ENCODE measurements at regions not wholly inside any gene's neighbourhood (a gene's known extent, or its start where the extent isn't known, plus 50 kb on each side); places are given as distances from the start of the nearest gene placed in this dataset.

DNA sequence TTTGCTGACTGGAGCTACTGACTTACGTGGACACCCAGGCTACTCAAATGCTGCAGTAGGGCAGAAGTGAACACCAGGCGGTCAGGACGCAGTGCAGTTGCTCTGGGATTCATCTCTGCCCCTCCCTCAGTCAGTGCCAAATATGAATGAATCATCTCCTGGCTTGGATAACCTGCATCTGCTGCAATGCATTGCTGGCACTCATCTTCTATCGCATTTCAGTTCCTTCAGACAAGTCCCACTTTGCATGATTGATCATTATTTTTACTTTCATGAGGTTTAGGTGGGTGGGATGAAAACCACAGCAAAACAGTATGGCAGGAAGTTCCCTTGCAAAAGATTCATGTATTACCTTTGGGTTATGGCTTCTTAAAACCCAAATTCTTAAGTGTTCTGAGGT lies 224.6 kb upstream of the NRP1 start:
- no peak for DNase-seq (ENCODE audit: low read depth in 1 of 2, low spot score in 1 of 2)

DNA sequence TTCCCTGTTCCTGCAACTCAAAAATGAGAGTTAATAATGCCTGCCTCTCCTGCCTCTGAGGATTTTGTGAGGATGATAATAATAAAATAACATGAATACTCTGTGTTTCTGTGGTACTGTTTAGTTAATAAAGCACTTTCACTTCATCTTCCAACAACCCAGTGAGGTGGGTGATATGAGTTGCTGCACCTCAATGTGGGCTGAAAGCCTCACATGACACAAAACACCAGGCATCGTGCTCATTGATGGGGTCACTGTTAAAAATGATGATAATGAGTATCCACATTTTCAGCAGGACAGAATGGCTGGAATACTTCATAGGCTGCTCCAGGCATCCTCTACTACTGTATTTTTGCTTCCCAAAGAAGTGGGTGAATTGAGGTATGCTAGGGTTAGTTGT lies 222.8 kb upstream of the NRP1 start:
- DNase-seq (ENCODE audit: low read depth in 1 of 2, low spot score in 1 of 2), result no peak

DNA sequence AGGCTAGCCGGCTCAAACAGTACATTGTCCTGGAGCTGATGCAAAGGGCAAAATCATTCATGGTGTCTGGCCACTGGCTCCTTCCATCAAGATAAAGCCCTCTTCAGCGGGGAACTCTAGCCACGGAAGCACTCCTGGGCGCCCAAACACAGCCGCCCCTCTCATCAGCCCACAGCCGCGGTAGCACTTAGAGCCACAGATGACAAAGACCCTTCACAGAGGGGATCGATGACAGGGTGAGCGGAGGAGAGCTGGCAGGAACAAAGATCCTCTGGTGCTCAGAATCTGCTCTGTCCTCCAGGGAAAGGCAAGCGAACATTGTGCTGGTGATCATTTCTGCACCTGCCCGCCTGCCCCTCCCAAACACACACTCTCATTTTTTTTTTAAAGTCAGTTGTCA lies 222.2 kb upstream of the NRP1 start:
- DNase-seq (ENCODE audit: low read depth in 1 of 2, low spot score in 1 of 2), result no peak

DNA sequence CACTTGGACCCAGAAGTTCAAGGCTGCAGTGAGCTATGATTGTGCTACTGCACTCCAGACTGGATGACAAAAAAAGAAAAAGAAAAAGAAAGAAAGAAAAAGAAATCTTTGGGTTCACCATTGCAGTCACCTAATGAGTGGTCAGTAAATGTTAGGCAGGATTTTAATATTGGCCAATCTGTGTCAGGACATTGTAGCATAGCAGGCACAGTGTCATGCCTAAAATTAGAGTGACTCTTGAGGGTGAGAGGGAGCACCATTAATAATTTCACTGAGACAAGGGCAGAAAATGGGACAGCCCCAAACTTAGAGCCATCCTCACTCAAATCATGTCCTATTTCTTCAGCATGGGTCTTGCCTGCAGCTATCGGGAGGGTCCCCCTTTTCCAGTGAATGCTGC lies 221.6 kb upstream of the NRP1 start:
- no peak for DNase-seq (ENCODE audit: low read depth in 1 of 2, low spot score in 1 of 2)

DNA sequence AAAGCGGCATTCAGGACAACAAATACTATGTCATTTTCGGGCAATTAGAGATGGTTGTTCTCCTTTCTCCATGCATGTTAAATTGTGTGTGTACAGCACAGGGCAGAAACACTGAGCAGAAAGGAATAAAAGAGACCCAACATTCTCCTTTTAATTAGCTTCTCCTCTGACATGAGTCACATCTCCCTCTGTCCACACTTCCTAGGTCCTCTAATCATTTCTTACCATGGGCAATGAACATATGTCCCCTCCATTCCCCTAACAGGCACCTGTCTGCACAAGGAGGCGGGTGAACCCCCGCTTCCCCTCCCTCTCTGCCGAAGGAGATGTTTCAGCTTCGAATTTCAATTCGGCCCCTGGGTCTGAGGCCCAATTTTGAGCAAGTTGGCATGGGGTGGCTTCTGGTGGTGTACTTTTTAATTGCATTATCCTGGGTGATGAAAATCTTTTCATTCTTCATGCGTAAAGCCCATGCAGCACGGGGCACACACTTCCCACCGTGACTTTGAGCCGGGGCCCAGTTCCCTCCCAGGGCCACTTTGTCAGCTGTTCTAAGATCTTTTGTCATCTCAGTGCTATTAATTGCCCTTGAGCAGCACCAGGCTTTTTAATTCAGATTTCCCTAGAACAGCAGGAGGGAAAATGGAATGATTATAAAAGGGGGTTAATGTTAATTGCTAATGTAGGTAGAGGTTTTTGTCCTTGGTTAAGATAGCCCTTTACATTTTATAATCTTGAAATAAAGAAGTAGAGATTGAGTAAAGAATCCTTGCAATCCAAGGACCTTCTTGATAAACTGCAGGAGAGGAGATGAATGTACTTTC lies 219.5 kb upstream of the NRP1 start:
- DNase-seq (ENCODE audit: low read depth in 1 of 2, low spot score in 1 of 2), result no peak

DNA sequence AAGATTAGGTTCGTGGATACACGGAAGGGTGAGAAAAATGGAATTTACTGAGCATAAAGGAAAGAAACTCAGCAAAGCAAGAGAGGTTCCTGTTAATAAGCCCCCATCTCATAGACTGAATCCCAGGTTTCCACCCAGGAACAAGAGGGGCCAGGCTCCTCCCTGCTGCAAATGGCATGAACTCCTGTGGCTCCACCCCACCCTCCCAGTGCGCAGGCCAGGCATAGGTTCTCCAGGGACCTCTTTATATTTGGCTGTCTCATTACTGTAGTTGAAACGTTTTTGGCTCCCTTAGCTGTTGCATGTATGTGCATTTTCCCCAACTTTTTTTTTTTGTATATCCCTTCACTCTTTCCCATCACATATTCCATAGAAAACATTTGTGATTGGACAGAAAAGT lies 217.8 kb upstream of the NRP1 start:
- no peak for DNase-seq (ENCODE audit: low read depth in 1 of 2, low spot score in 1 of 2)

DNA sequence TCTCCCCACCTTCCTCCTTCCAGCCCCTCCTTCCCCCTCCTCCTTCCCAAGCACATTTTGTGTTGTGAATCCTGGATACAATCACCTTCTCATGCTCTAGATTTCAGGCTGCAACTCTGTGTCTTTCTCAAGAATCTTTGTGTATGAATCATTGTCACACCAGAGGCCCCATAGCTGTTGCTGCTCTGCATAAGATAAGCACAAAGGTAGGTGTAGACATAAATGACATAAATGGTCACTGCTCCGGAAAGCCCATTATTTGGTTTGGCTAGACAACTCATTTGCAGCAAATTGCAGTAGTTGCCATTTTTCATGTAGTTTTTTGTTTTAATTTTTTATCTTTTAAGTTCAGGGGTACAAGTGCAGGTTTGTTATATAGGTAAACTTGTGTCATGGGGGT lies 216.3 kb upstream of the NRP1 start:
- DNase-seq (ENCODE audit: low read depth in 1 of 2, low spot score in 1 of 2), result no peak

DNA sequence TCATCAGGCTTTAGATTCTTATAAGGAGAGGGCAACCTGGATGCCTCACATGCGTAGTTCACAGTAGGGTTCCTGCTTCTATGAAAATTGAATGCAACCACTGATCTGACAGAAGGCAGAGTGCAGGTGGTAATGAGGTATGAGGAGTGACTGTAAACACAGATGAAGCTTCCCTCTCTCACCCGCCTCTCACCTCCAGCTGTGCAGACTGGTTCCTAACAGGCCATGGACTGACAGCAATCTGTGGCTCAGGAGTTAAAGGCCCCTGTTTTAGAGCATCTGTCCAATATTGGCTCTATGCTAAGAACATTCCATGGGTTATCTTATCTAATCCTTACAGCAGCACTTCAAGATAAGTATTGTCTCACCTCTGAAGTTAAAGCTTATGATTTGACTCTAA lies 213.5 kb upstream of the NRP1 start:
- no peak for DNase-seq (ENCODE audit: low read depth in 1 of 2, low spot score in 1 of 2)

DNA sequence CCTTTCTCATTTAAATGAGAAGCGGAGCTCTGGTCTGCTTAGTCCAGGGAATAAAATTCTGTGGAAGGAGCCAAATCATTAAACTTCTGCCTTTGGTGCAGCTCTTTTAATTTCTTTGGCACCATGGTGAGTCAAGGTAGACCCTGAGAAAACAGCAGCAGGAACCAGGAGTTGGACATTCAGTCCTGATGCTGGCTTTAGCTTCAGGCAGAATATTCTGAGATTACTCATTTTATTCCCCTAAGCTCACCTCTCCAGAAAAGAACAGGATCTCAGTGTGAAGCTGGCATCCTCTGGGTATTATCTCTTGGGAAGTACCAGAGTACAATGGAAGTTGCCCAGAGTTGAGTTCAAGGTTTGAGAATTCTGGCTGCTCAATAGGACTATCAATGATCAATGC lies 211.6 kb upstream of the NRP1 start:
- no peak for DNase-seq (ENCODE audit: low read depth in 1 of 2, low spot score in 1 of 2)

DNA sequence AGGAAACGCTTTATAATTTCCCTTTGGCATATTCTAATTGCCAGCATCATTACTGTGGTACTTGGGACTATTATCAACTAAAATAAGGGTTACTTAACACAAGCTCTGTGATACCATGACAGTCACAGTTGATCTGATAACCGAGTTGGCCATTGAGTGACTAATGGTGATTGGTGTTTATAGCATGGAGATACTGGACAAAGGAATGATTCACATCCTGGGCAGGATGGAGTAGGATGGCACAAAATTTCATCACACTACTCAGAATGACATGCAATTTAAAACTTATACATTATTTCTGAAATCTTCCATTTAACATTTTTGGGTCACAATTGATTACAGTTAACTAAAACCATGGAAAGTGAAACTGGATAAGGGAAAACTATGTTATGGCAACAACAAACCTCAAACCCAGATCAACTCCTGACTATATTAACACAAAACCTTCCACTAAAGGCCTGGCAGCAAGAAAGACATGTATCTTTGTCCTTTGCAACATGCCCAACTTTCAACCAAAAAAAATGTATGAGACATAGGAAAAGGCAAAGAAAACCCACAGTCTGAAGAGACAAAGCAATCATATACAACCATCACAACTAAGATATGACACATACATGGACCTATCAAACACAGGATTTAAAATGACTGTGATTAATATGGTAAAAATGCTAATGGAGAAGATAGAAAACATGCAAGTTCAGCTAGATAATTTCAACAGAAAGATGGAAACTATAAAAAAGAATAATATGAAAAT lies 208.5 kb upstream of the NRP1 start:
- DNase-seq (ENCODE audit: low read depth in 1 of 2, low spot score in 1 of 2), result no peak

DNA sequence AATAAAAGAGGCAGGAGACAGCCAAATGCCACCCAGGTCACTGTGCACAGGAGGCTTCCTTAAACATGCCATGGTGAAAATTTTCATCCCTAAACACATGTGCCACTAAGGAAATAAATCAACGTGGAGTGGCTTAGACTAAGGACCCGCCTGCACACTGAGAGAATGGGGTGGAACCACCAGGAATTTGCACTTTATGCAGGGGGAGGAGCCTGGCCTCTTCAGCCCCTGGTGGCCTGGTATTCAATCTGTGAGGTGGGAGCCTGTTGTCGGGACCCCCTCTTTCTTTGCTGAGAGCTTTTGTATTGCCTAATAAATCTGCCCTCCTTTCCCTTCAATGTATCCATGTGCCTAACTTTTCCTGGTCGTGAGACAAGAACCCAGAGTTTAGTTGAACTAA lies 204.6 kb upstream of the NRP1 start:
- no peak for DNase-seq (ENCODE audit: low read depth in 1 of 2, low spot score in 1 of 2)

DNA sequence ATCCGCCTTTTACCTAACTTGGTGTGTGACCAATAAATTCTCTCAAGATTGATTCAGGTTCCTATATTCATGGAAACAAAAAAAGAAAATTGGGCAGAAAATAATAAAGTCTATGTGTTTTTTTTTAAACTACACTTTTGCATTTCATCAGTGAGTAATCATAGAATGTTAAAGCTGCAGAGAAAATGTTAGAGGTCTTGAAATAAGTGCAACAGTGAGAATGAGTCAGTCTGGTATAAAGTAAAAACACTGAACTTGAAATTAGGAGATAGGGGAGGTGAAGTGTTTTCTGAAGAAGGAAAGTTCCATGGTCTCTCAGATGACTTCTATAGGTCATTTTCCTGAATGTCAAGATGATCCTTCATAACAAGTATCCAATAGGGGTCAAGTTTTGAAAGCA lies 202.6 kb upstream of the NRP1 start:
- no peak for DNase-seq (ENCODE audit: low read depth in 1 of 2, low spot score in 1 of 2)

DNA sequence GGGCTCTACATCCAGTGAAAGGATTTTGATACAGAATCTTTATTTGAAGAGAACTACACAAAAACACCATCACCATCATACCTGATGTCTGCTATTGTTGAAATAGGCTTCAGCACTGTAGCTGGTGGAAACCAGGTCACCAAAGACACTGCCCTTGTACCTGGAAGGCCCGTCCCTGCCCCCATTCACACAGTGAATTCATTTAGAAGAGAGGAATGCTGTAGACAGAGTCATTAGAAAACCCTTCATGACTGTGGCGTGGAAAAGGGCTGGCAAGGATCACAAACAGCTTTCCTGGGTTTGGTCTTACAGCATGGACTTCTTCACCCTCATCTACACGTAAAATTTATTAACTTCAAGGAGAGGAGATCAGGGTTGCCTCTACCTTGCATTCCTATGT lies 202.0 kb upstream of the NRP1 start:
- no peak for DNase-seq (ENCODE audit: low read depth in 1 of 2, low spot score in 1 of 2)

DNA sequence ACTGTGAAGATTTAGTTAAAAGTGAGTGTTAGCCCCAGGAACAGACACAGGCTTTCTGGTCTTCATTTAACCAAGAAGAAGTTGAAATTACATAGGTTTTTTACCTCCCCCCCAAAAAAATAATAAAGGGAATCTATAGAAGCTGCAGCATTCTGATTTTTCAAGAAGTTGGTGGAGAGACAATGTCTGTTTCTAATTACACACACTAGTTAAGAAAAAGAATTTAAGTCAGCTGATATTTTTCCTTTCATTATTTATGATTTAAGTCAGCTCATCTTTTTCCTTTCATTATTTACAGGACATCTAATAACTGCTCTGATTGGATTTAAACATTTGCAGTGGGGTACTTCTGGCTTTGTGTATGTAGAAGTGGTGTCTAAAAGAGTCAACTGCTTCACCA lies 201.4 kb upstream of the NRP1 start:
- no peak for DNase-seq (ENCODE audit: low read depth in 1 of 2, low spot score in 1 of 2)

DNA sequence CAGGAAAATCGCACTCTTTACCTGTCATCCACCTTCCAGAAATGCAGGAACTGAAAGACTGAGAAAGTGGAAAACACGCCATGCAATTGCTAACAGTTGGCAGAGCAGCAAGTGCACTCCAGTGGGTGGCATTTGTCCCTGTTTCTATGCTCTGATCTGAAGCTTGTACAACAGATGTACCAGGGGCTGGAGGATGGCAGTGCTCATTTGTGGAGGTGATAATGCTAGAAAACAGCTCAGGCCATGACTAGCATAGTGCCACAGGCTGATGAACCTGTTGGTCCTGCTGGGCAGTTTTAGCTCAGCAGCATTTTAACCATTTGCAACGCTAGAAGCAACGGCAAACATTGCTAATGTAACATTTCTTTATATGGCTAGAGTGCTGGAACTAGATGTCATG lies 199.9 kb upstream of the NRP1 start:
- DNase-seq (ENCODE audit: low read depth in 1 of 2, low spot score in 1 of 2), result no peak

DNA sequence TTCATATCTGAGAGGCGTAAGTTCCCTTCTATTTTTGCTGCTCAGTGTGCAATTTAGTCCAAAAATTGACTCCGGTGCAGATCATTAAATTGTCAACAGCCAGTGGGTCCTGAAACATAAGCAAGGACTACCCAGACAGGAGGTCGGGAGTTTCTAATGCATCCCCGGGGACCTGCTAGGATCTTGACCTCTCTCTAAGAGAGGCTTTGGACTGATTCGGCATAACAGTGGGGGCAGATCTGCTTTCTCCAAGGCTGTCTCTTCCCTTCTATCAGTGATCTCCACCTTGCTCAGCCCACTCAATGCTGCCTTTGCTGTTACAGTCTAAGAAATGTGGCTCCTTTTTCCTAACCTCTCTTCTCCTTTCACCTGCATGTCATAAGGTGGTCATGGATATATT lies 199.1 kb upstream of the NRP1 start:
- no peak for DNase-seq (ENCODE audit: low read depth in 1 of 2, low spot score in 1 of 2)

DNA sequence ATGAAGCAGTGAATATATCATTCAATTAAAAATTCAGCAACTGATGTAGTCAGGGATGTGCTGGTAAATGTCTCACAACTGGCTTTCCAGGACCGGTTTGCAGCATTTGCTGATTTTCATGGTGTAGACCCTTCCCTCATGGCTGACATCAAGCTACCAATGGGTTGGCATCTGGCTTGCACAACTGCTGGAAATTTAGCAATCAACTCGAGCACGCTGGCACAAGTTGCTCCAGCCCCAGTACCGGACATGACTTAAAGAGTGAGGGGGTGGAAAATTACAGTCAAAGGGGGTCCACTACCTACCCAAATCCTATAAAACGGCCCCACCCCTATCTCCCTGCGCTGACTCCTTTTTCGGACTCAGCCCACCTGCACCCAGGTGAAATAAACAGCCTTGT lies 198.4 kb upstream of the NRP1 start:
- DNase-seq (ENCODE audit: low read depth in 1 of 2, low spot score in 1 of 2), result no peak

DNA sequence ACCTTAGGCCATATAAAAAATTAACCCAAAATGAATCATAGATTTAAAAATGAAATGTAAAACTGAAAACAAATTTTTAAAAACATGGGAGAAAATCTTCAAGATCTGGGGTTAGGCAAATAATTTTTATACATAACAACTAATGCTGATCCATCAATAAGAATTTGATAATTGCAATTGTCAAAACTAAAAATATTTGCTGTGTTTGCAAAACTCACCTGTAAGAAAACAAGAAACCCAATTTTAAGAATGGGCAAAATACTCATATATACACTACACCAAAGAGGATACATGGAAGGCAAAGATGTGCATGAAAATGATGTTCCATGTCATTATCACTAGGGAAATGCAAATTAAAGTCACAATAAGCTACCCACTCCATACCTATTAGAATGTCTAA lies 194.8 kb upstream of the NRP1 start:
- no peak for DNase-seq (ENCODE audit: low read depth in 1 of 2, low spot score in 1 of 2)

DNA sequence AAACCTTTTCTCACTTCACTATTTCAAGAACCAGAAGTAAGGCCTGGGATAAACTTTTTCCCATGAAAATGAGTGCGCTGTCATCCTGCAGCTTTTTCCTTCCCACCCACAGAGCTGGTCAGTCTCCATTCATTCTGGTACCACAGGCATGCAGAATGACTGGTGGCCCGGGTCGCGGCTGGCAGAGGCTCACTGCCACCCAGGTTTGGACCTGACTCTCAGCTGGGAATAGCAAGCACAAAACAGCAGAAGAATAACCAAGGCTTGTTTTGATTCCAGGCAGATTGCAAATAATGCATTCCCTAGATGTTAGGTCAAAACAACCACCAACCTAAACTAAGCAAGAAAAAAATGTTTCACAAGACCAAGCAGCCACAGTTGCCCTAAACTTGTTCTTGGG lies 190.5 kb upstream of the NRP1 start:
- no peak for DNase-seq (ENCODE audit: low read depth in 1 of 2, low spot score in 1 of 2)

DNA sequence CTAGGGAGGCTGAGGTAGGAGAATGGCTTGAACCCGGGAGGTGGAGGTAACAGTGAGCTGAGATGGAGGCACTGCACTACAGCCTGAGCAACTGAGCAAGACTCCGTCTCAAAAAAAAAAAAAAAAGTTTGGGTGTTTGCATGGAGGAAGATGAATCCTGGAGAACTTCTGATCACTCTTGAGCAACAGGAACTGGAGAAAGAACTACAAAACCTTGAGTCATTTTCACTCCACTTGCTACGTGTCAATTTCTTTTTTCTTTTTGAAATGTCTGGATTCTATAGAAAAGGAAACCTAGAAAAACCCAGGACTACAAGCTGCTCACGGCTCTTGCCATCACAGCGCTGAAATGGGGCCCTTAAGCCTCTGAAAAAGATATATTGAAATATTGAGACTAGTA lies 189.6 kb upstream of the NRP1 start:
- no peak for DNase-seq (ENCODE audit: low read depth in 1 of 2, low spot score in 1 of 2)

DNA sequence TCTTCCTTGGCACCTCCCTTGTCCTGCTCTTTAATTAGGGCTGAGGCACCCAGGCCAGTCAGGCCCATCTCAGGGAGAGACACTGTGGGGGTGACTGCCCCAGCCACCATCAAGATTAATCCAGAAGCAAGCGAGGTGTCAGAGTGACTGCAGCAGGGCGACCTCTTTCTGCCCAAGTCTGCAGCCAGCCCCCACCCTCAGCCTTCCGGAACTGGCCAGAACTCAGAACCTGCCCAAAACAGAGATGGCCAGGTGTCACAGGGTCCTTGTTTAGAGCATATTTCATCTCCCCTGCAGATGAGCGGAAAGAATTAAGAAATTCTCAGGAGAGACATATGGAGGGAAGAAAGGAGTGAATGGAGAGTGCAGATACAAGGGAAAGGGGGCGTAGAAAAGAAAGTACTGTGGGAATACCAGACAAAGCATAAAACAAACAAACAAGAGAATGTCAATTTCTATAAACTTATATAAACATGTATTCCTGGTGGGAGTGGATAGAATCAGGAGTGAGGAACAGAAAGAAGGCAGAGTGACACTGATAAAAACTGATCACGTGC lies 188.8 kb upstream of the NRP1 start:
- no peak for DNase-seq (ENCODE audit: low read depth in 1 of 2, low spot score in 1 of 2)

DNA sequence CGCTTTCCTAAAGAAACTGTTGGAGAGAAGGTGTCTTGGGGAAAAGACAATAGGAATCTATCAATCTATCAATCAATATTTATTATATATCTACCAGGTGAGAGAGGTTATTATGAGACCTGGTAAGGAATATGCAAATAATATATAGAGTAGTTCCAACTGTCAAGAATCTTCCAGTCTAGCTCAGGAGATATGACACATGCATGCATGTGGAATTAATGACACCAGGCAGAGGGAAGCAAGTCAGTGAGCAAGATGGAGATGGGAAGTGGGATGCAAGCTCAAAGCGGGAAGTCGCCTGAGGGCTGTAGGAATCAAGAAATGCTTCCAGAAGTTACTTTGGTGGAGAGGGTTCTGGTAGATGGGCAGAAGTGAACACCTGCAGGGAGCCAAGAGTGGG lies 187.4 kb upstream of the NRP1 start:
- no peak for DNase-seq (ENCODE audit: low read depth in 1 of 2, low spot score in 1 of 2)

DNA sequence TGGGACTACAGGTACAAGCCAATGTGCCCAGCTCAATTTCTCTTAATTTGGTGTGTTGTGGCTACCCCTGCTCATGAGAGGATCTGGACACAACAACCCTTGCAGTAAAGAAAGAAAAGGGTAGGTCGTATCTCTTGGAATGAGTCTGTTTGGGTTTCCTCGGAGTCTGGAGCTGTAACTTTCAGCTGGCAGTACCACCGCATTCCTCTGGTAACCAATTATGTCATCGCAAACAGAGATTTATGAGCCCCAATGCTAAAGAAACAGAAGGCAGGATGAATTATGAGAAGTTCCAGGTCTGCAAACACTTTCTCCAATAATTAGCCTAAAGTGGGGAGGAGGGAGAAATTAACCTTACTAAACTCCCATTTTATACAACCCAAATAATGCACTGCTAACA lies 186.6 kb upstream of the NRP1 start:
- DNase-seq (ENCODE audit: low read depth in 1 of 2, low spot score in 1 of 2), result no peak

All from activated T-helper 1 cell treated with anti-CD3 and anti-CD28 coated beads, Interleukin-2, amount 50 U/mL, for 16 hours (primary cell).